ENCODE measurements at regions not wholly inside any gene's neighbourhood (a gene's known extent, or its start where the extent isn't known, plus 50 kb on each side); places are given as distances from the start of the nearest gene placed in this dataset.

- TF ChIP-seq EZH2 (IDR thresholded peaks at IDR 0.05; ENCODE audit: borderline replicate concordance, low read depth, low read length, severe bottlenecking): no peak
- TF ChIP-seq, protein P1, sequence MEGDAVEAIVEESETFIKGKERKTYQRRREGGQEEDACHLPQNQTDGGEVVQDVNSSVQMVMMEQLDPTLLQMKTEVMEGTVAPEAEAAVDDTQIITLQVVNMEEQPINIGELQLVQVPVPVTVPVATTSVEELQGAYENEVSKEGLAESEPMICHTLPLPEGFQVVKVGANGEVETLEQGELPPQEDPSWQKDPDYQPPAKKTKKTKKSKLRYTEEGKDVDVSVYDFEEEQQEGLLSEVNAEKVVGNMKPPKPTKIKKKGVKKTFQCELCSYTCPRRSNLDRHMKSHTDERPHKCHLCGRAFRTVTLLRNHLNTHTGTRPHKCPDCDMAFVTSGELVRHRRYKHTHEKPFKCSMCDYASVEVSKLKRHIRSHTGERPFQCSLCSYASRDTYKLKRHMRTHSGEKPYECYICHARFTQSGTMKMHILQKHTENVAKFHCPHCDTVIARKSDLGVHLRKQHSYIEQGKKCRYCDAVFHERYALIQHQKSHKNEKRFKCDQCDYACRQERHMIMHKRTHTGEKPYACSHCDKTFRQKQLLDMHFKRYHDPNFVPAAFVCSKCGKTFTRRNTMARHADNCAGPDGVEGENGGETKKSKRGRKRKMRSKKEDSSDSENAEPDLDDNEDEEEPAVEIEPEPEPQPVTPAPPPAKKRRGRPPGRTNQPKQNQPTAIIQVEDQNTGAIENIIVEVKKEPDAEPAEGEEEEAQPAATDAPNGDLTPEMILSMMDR (IDR thresholded peaks at IDR 0.05; ENCODE audit: extremely low read depth in 1 of 2, insufficient read depth in 1 of 2, low read depth in 1 of 2, low read length in 2 of 2): no peak
- no peak for TF ChIP-seq JUN (IDR thresholded peaks at IDR 0.05; ENCODE audit: borderline replicate concordance, insufficient read depth, insufficient read length, low read depth)
- TF ChIP-seq POLR2A (IDR thresholded peaks at IDR 0.05; ENCODE audit: low read depth, low read length): no peak
- no peak for TF ChIP-seq POLR2AphosphoS5 (IDR thresholded peaks at IDR 0.05; ENCODE audit: insufficient read depth, low read depth, low read length)
Observed at GRCh38 chr20:63080411-63080810, 73.6 kb upstream of the BHLHE23 start.
